GM12872 (cell line): ENCODE measurements at regions not wholly inside any gene's neighbourhood (a gene's known extent, or its start where the extent isn't known, plus 50 kb on each side); places are given as distances from the start of the nearest gene placed in this dataset.

Source experiments
- TF ChIP-seq, protein P1 (sequence below): IDR thresholded peaks from 3 replicates; pipeline ENCODE4 v1.5.1; 2011; ENCODE audit warnings: low read depth, mild to moderate bottlenecking, low read length, moderate library complexity; ENCODE audit not compliant: insufficient read depth

DNA sequence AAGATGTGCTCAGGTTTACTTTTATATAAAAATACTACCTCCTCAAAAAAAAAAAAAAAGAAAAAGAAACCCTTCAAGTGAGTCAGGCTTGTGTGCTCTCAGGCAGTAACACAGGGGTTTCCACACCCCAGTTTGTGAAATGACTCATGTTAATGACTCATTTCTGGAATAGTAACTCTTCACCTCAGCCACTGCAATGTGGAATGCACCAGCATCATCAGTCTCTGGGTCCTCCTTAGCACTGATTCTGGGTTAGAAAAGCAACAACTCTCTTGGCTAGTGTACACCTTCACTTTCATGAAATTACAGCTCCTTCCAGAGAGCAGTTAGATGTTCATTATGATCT, 110.6 kb downstream of the EMX2 start:
- TF ChIP-seq, protein P1, sequence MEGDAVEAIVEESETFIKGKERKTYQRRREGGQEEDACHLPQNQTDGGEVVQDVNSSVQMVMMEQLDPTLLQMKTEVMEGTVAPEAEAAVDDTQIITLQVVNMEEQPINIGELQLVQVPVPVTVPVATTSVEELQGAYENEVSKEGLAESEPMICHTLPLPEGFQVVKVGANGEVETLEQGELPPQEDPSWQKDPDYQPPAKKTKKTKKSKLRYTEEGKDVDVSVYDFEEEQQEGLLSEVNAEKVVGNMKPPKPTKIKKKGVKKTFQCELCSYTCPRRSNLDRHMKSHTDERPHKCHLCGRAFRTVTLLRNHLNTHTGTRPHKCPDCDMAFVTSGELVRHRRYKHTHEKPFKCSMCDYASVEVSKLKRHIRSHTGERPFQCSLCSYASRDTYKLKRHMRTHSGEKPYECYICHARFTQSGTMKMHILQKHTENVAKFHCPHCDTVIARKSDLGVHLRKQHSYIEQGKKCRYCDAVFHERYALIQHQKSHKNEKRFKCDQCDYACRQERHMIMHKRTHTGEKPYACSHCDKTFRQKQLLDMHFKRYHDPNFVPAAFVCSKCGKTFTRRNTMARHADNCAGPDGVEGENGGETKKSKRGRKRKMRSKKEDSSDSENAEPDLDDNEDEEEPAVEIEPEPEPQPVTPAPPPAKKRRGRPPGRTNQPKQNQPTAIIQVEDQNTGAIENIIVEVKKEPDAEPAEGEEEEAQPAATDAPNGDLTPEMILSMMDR: no peak

DNA sequence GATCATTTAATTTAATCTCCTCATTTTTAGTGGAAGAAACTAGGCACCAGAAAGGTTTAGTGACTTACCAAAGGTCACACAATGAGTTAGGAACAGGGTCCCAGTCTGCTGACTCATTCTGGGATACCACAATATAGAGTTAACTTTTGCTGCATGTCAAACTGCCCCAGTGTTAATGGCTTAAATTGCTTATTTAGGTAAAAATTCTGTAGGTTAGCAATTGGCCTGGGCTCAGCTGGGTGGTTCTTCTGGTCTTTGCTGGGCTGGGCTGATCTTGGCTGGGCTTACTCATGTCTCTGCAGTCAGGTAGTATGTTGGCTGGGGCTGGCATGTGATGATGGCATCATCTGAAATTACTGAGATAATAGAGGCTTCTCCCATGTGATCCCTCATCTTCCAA, 111.6 kb downstream of the EMX2 start:
- TF ChIP-seq, protein P1: no peak

DNA sequence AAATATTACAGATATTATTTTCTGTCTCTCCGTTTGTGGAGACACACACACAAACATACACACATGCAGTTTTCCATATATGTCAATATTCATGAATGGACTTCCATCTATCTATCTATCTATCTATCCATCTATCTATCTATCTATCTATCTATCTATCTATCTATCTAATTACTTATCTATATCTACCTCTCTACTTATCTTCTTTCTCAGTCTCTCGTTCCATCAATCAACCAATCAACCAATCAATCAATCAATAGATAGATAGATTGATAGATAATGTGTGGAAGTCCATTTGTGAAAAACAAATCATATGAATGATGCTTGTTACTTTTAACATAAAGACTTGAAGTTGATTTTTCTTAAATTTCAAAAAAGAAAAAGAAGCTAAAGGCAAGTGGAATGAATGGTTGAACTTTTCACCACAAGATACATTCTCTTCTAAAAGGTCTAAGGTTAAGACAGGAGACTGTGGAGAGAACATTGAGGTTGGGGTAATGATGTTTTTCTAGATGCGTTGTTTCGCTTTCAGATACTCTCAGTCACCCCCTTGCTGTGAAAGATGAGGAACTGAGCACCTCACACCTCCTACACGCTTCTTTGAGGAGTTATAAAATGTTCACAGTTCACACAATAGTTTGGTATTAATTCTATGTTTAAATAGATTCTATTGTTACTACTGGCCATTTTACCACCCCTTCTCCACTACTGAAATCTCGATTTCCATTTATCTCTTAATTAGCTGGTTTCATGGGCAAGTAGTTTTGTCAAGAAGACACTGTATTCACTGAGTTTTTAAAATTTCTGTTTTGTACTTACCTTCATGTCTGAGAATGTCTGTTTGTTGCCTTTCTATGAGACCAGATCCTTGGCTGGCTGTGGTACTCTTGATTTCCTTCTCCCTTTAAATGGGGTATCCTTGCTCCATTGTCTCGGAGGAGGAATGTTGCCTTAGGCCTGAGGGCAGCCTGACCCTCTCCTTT, 114.1 kb downstream of the EMX2 start:
- TF ChIP-seq, protein P1: no peak

DNA sequence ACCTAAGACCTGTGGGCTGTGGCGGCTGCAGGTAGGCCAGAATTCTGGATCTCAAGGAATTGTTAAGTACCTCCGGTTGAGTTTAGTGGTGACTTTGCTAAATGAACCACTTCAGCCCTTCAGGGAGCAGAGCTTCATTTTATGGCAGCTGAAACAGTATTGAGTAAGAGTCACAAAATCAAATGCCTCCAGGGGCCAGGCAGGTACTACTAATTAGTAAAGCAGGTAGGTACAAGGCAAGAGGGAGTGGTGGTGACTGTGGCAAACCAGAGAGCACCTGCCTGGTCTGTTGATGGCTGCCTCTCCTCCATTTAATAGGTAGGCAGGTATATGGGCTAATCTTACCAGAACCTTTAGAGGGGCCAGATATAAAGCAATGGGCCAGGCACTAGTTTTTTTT, 118.8 kb downstream of the EMX2 start:
- TF ChIP-seq, protein P1: no peak

DNA sequence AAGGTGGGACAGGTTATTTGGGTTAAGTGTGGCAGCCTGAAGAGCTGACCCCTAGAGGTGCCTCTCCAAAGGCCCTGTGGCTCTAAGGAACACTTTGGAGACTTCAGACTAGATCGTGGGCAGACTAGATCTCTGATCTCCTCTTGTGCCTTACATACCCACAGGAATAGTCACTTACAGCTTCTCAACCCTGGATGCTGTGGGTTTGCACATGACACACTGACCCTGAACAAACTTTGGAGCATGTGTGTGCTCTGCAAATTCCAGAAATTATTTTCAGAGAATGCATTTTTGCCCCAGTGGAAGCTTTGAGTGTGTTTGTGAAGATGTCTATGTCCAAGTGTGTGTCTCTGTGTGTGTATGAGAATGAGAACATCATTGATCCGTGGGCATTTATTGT, 119.6 kb downstream of the EMX2 start:
- TF ChIP-seq, protein P1: no peak

DNA sequence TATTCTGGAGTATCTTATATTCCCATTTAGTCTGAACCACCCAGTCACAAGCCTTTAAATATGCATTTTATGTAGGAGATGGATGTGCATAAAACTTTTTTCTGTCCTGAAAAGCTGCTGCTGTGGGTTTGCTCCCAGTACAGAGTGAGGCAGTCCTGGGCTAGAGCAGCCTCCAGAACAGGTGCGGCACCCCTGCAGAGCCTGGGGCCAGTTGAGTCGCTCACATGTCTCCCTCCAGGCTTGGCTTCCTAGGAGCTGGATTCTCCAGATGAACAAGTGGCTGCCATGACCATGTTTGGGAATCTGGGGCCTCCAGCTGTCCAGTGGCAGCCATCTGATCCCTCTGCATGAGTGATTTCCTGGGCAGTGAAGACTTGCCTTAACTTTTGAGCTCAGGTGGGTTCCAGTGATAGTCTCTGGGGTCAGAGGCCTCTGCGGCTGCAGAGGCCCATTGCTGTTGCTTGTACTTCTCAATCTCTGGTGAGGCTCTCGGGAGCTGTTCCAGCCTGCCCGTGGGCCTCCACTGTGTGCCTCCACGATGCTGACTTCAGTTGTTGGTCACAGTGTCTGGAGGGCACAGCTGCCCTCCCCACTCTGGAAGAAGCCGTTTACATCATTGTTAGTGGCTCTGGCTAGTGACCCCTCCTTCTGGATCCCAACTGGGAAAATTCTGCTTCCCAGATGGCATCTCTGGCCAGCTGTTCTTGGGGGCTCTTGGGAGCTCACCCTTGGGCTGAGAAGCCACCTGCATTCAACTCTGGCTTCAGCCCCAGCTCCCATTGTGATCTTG, 120.4 kb downstream of the EMX2 start:
- TF ChIP-seq, protein P1: no peak

DNA sequence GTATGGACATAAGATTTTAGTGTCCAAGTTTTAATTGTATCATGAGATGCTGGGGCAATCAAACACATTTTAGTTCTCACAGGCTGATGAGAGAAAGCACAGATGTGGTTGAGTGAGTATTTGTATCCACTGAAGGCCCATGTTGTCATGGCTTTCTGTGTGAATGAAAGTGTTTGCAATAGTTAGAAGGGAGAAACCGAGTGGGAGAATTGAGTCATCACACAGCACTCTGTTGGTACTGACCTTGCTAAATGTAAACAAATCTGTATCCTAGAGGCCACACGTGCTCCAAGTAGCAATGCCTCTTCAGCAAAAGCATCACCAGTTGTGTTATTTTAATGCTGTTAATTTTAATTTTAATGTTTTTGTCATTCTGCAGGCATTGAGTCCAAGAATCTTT, 121.2 kb downstream of the EMX2 start:
- TF ChIP-seq, protein P1: no peak
